IMR-90 (cell line): ENCODE measurements at regions not wholly inside any gene's neighbourhood (a gene's known extent, or its start where the extent isn't known, plus 50 kb on each side); places are given as distances from the start of the nearest gene placed in this dataset.

Experiments
- ATAC-seq: fragments of 200-7000 bp; cut with Tn5 transposase; 2 replicates; pipeline ENCODE4 v1.9.1; 2020; ENCODE audit warnings: low read depth, mild to moderate bottlenecking, moderate library complexity
- BruUV-seq: library from RNA; stranded (reverse); fragments of 400-500 nt; replicated peaks from 2 replicates; lab custom pipeline; 2021; lab: Mats Ljungman, UMichigan
- CTCF ChIA-PET: fragments of 300-600 bp; formaldehyde crosslinking; extraction: SDS; loops from one replicate; lab custom pipeline; 2021; ENCODE audit warnings: antibody characterized with exemption; lab: Yijun Ruan, JAX
- POLR2A ChIA-PET: fragments of 300-600 bp; sonication (Branson Sonifier 250); formaldehyde crosslinking; loops from one replicate; lab custom pipeline; 2022; ENCODE audit warnings: antibody characterized with exemption; ENCODE audit not compliant: unreplicated experiment; lab: Charles Lee
- DNase-seq: peaks from one replicate; pipeline ENCODE4 v3.0.0; 2013
- H2AFZ ChIP-seq: replicated peaks from 2 replicates; pipeline ENCODE3; 2013; ENCODE audit warnings: low read length, mild to moderate bottlenecking; ENCODE audit not compliant: poor library complexity
- H2AK5ac ChIP-seq: 2 replicates; pipeline ENCODE4 v1.6.1; 2013; ENCODE audit warnings: low read depth, low read length, inconsistent platforms
- H2AK9ac ChIP-seq: replicated peaks from 2 replicates; pipeline ENCODE3; 2013; ENCODE audit warnings: mild to moderate bottlenecking, low read depth, low read length, moderate library complexity; ENCODE audit not compliant: poor library complexity
- H2BK120ac ChIP-seq: 2 replicates; pipeline ENCODE4 v1.6.1; 2013; ENCODE audit warnings: low read depth, low read length, inconsistent platforms
- H2BK15ac ChIP-seq: 3 replicates; pipeline ENCODE4 v1.6.1; 2013; ENCODE audit warnings: low read depth, low read length, inconsistent platforms
- H2BK20ac ChIP-seq: 2 replicates; pipeline ENCODE4 v1.6.1; 2013; ENCODE audit warnings: low read depth, mild to moderate bottlenecking, inconsistent platforms, low read length, moderate library complexity
- H2BK5ac ChIP-seq: 2 replicates; pipeline ENCODE4 v1.6.1; 2013; ENCODE audit warnings: mild to moderate bottlenecking, low read depth, low read length, inconsistent platforms; ENCODE audit not compliant: poor library complexity, severe bottlenecking
- H3K14ac ChIP-seq: replicated peaks from 2 replicates; pipeline ENCODE4 v1.6.1; 2013; ENCODE audit warnings: low read depth, low read length, inconsistent platforms
- H3K18ac ChIP-seq: 2 replicates; pipeline ENCODE4 v1.6.1; 2013; ENCODE audit warnings: low read depth, low read length, control low read depth
- H3K23ac ChIP-seq: 2 replicates; pipeline ENCODE4 v1.6.1; 2013; ENCODE audit warnings: low read depth, low read length, inconsistent platforms
- H3K27ac ChIP-seq: 2 replicates; pipeline ENCODE4 v1.5.1; 2013; ENCODE audit warnings: mild to moderate bottlenecking, control low read depth, low read length; ENCODE audit not compliant: insufficient read depth
- H3K27me3 ChIP-seq: 2 replicates; pipeline ENCODE4 v1.6.1; 2013; ENCODE audit warnings: low read length; ENCODE audit not compliant: control insufficient read depth, insufficient read depth
- H3K36me3 ChIP-seq: 2 replicates; pipeline ENCODE4 v1.6.1; 2013; ENCODE audit warnings: low read length, mixed read lengths; ENCODE audit not compliant: control insufficient read depth, insufficient read depth
- H3K4ac ChIP-seq: 2 replicates; pipeline ENCODE4 v1.6.1; 2013; ENCODE audit warnings: low read depth, low read length, inconsistent platforms
- H3K4me1 ChIP-seq: 2 replicates; pipeline ENCODE4 v1.6.1; 2013; ENCODE audit warnings: low read length, mixed read lengths; ENCODE audit not compliant: control insufficient read depth, insufficient read depth
- H3K4me2 ChIP-seq: 2 replicates; pipeline ENCODE4 v1.6.1; 2013; ENCODE audit warnings: low read depth, mild to moderate bottlenecking, control low read depth, low read length, moderate library complexity
- H3K4me3 ChIP-seq: 2 replicates; pipeline ENCODE4 v1.5.1; 2013; ENCODE audit warnings: low read depth, mild to moderate bottlenecking, control low read depth, low read length, moderate library complexity; ENCODE audit not compliant: insufficient read depth
- H3K56ac ChIP-seq: 2 replicates; pipeline ENCODE4 v1.6.1; 2013; ENCODE audit warnings: low read length, inconsistent platforms; ENCODE audit not compliant: insufficient read depth; ENCODE audit errors: extremely low read depth
- H3K79me1 ChIP-seq, 2 experiments: 2 replicates each; pipeline ENCODE4 v1.6.1; 2013; ENCODE audit warnings: low read length in 2 of 2, inconsistent platforms in 1 of 2, low read depth in 1 of 2
- H3K9ac ChIP-seq: 2 replicates; pipeline ENCODE4 v1.6.1; 2013; ENCODE audit warnings: low read depth, low read length, control low read depth
- H3K9me1 ChIP-seq: 2 replicates; pipeline ENCODE4 v1.6.1; 2013; ENCODE audit warnings: low read length, inconsistent platforms; ENCODE audit not compliant: insufficient read depth
- H3K9me3 ChIP-seq: 2 replicates; pipeline ENCODE4 v1.6.1; 2013; ENCODE audit warnings: low read length; ENCODE audit not compliant: control insufficient read depth, insufficient read depth
- H4K20me1 ChIP-seq: 2 replicates; pipeline ENCODE4 v1.6.1; 2013; ENCODE audit warnings: low read length, inconsistent platforms; ENCODE audit not compliant: insufficient read depth
- H4K5ac ChIP-seq: 2 replicates; pipeline ENCODE4 v1.6.1; 2013; ENCODE audit warnings: mild to moderate bottlenecking, low read depth, low read length, control low read depth
- H4K8ac ChIP-seq, 2 experiments: 2 replicates each; pipeline ENCODE4 v1.6.1; 2013; ENCODE audit warnings: low read depth in 2 of 2, low read length in 2 of 2, control low read depth in 1 of 2, inconsistent platforms in 1 of 2
- H4K91ac ChIP-seq: 2 replicates; pipeline ENCODE4 v1.6.1; 2013; ENCODE audit warnings: low read depth, low read length, inconsistent platforms; ENCODE audit not compliant: insufficient read depth
- CHD1 ChIP-seq: IDR thresholded peaks from 2 replicates; pipeline ENCODE4 v1.6.1; 2012; ENCODE audit warnings: low read depth, low read length, improper control_type of control experiment
- ELK1 ChIP-seq: fragments of 150-350 bp; IDR thresholded peaks from 2 replicates; pipeline ENCODE4 v1.6.1; 2016; ENCODE audit warnings: low read depth, mild to moderate bottlenecking, low read length, moderate library complexity, borderline replicate concordance
- FOS ChIP-seq: fragments of 150-350 bp; IDR thresholded peaks from 2 replicates; pipeline ENCODE4 v1.6.1; 2016; ENCODE audit warnings: low read depth, low read length
- MAZ ChIP-seq: IDR thresholded peaks from 2 replicates; pipeline ENCODE4 v1.6.1; 2012; ENCODE audit warnings: low read depth, mild to moderate bottlenecking, low read length, improper control_type of control experiment, moderate library complexity, borderline replicate concordance
- POLR2A ChIP-seq: IDR thresholded peaks from 2 replicates; pipeline ENCODE4 v1.6.1; 2012; ENCODE audit warnings: mild to moderate bottlenecking, low read depth, low read length
- SMC3 ChIP-seq: fragments of 150-350 bp; IDR thresholded peaks from 2 replicates; pipeline ENCODE4 v1.6.1; 2016; ENCODE audit warnings: low read depth, mild to moderate bottlenecking, antibody characterized with exemption, low read length, moderate library complexity
- USF2 ChIP-seq: fragments of 150-350 bp; IDR thresholded peaks from 2 replicates; pipeline ENCODE4 v1.6.1; 2017; ENCODE audit warnings: mild to moderate bottlenecking, antibody characterized with exemption, low read length, low read depth
- WGBS, 2 experiments: methylation state at CpG; one replicate each; pipeline versions ENCODE4 v1.1.5 to v1.1.7; 2013; ENCODE audit warnings: missing lambda C conversion rate in 2 of 2; ENCODE audit not compliant: insufficient read length in 1 of 2; ENCODE audit errors: extremely low coverage in 2 of 2; 5-methylcytosine and 5-hydroxymethylcytosine counted together
- dilution Hi-C: fragments of 300-500 bp; cut with HindIII; formaldehyde crosslinking; loops from one replicate; pipeline ENCODE4 v1.14.3; 2018; ENCODE audit warnings: low sequenced_read_pairs; ENCODE audit not compliant: unreplicated experiment
- in situ Hi-C: fragments of 300-500 bp; cut with MboI; formaldehyde crosslinking; loops from 3 replicates; pipeline ENCODE4 v1.14.3; 2019; ENCODE audit warnings: low sequenced_read_pairs, inconsistent platforms, mixed read lengths
- intact Hi-C: fragments of 100-400 bp; cut with micrococcal nuclease; formaldehyde crosslinking; loops from 2 replicates; pipeline ENCODE4 v1.10.0; 2022

GRCh38 chr2:175326801-175327200, 145.3 kb upstream of the ATP5MC3 start:
- Histone ChIP-seq H3K79me1 (no peaks in the 10 kb centered on the region), H4K20me1 (no peaks in the 10 kb centered on the region), H2AK5ac (no peak overlapping the region), H3K27ac (no peak overlapping the region), H4K91ac (no peak overlapping the region), H3K4ac (no peak overlapping the region), H3K36me3 (no peaks in the 10 kb centered on the region), H3K23ac (no peak overlapping the region), H3K27me3 (no peaks in the 10 kb centered on the region), H3K9ac (no peak overlapping the region), H2BK15ac (no peak overlapping the region), H2AK9ac (no peak overlapping the region), H3K18ac (no peak overlapping the region), H3K4me1 (no peaks in the 10 kb centered on the region), H2BK5ac (no peak overlapping the region), H2AFZ (no peak overlapping the region), H4K8ac (no peak overlapping the region), H3K9me3 (no peaks in the 10 kb centered on the region), H2BK20ac (no peak overlapping the region), H3K9me1 (no peaks in the 10 kb centered on the region), H3K4me3 (no peak overlapping the region), H3K56ac (no peak overlapping the region), H3K4me2 (no peak overlapping the region), H2BK120ac (no peak overlapping the region), H4K5ac (no peak overlapping the region), H3K14ac (no peak overlapping the region)
- DNase-seq = no peak
- ChIA-PET POLR2A (no interaction called here), CTCF (no interaction called here)
- TF ChIP-seq MAZ = no peak
- no peak for TF ChIP-seq USF2
- no peak for TF ChIP-seq CHD1
- no peak for TF ChIP-seq ELK1
- TF ChIP-seq SMC3 = no peak
- no peak for TF ChIP-seq POLR2A
- TF ChIP-seq FOS = no peak
- intact Hi-C loops = loop anchor here (5.0 kb wide), 1 partner anchor 294 kb away; no protein-coding TSS in a partner anchor
- in situ Hi-C loops = no loop called here
- ATAC-seq = no peak
- WGBS, 2 experiments = no CpG with 5 or more reads among the region's 3 CpGs
- no TSS peak for BruUV-seq
- dilution Hi-C loops = no loop called here
